Neural progenitor cell (in vitro differentiated cells): ENCODE measurements at regions not wholly inside any gene's neighbourhood (a gene's known extent, or its start where the extent isn't known, plus 50 kb on each side); places are given as distances from the start of the nearest gene placed in this dataset.

ENCODE experiments used
- DNase-seq: peaks from one replicate; pipeline ENCODE4 v3.0.0-alpha.2; 2016; ENCODE audit warnings: low spot score
- H2AFZ ChIP-seq: fragments of 200-600 bp; sonication (generic); replicated peaks from 2 replicates; pipeline ENCODE4 v1.6.1; 2016; ENCODE audit warnings: antibody characterized with exemption
- H3F3A ChIP-seq: fragments of 200-600 bp; sonication (generic); 2 replicates; pipeline ENCODE4 v1.6.1; 2016; ENCODE audit warnings: antibody characterized with exemption, low read depth
- H3K27ac ChIP-seq: fragments of 200-600 bp; sonication (generic); 2 replicates; pipeline ENCODE4 v1.5.1; 2016; ENCODE audit warnings: mild to moderate bottlenecking
- H3K27me3 ChIP-seq: fragments of 200-600 bp; sonication (generic); 2 replicates; pipeline ENCODE4 v1.6.1; 2016; ENCODE audit warnings: mild to moderate bottlenecking, moderate library complexity
- H3K36me3 ChIP-seq: fragments of 200-600 bp; sonication (generic); 2 replicates; pipeline ENCODE4 v1.5.1; 2016
- H3K4me1 ChIP-seq: fragments of 200-600 bp; sonication (generic); 2 replicates; pipeline ENCODE4 v1.6.1; 2016; ENCODE audit warnings: mixed run types
- H3K4me2 ChIP-seq: fragments of 200-600 bp; sonication (generic); 2 replicates; pipeline ENCODE4 v1.6.1; 2016
- H3K4me3 ChIP-seq: fragments of 200-600 bp; sonication (generic); 2 replicates; pipeline ENCODE4 v1.5.1; 2016
- H3K79me2 ChIP-seq: fragments of 200-600 bp; sonication (generic); 2 replicates; pipeline ENCODE4 v1.6.1; 2016; ENCODE audit warnings: low read depth
- H3K9ac ChIP-seq: fragments of 200-600 bp; sonication (generic); 2 replicates; pipeline ENCODE4 v1.6.1; 2016
- H3K9me3 ChIP-seq: fragments of 200-600 bp; sonication (generic); 2 replicates; pipeline ENCODE4 v1.5.1; 2016; ENCODE audit warnings: low read depth
- H4K20me1 ChIP-seq: fragments of 200-600 bp; sonication (generic); 2 replicates; pipeline ENCODE4 v1.6.1; 2016; ENCODE audit warnings: low read depth
- H3K27ac Mint-ChIP-seq: 3 replicates; pipeline ENCODE4 v1.8.0; 2021; ENCODE audit warnings: mixed read lengths
- H3K27me3 Mint-ChIP-seq: 2 replicates; pipeline ENCODE4 v1.8.0; 2022; ENCODE audit warnings: low read depth, mild to moderate bottlenecking, inconsistent platforms, moderate library complexity, mixed read lengths; ENCODE audit not compliant: insufficient read depth
- H3K36me3 Mint-ChIP-seq: 3 replicates; pipeline ENCODE4 v1.8.0; 2021; ENCODE audit warnings: mixed read lengths
- H3K4me1 Mint-ChIP-seq: 3 replicates; pipeline ENCODE4 v1.8.0; 2021; ENCODE audit warnings: mixed read lengths
- H3K4me3 Mint-ChIP-seq: 3 replicates; pipeline ENCODE4 v1.8.0; 2021; ENCODE audit warnings: mild to moderate bottlenecking, moderate library complexity, mixed read lengths
- H3K9me3 Mint-ChIP-seq: 3 replicates; pipeline ENCODE4 v1.8.0; 2020; ENCODE audit warnings: mixed read lengths
- EZH2 ChIP-seq: fragments of 200-600 bp; sonication (generic); IDR thresholded peaks from 2 replicates; pipeline ENCODE4 v1.6.1; 2017; ENCODE audit warnings: antibody characterized with exemption, mild to moderate bottlenecking, moderate library complexity
- EZH2phosphoT487 ChIP-seq: fragments of 200-600 bp; sonication (generic); IDR thresholded peaks from 2 replicates; pipeline ENCODE4 v1.6.1; 2017; ENCODE audit warnings: antibody characterized with exemption
- TF ChIP-seq, protein P1 (sequence below): fragments of 200-600 bp; sonication (generic); IDR thresholded peaks from 2 replicates; pipeline ENCODE4 v1.5.1; 2017; ENCODE audit warnings: antibody characterized with exemption, mild to moderate bottlenecking

DNA sequence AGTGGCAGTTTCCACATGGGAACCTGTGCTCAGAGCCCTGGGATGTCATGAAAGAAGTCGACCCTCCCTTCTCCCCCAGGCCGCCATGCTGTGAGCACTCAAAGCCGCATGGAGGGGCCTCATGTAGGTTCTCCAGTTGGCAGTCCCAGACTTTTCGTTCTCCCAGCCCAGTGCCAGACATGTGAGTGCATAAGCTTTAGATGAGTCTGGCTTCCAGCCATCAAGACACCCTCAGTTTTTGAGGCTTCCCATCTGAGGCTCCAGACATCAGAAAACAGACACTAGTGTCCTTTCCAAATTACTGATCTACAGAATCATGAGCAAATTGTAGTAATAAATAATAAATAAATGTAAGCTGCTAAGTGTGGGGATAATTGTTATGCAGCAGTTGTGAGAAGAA is 136.5 kb upstream of the AGBL1 start:
- H3K4me3 ChIP-seq = no peak overlapping the region
- H3K27ac Mint-ChIP-seq = no peak overlapping the region
- H3K9ac ChIP-seq = no peak overlapping the region
- no peak overlapping the region for H3K27ac ChIP-seq
- no peak for DNase-seq
- no peaks in the 10 kb centered on the region for H3K36me3 Mint-ChIP-seq
- H3K79me2 ChIP-seq = no peaks in the 10 kb centered on the region
- no peak overlapping the region for H2AFZ ChIP-seq
- H3F3A ChIP-seq = no peaks in the 10 kb centered on the region
- H3K36me3 ChIP-seq = no peaks in the 10 kb centered on the region
- H3K27me3 ChIP-seq = no peaks in the 10 kb centered on the region
- H3K4me1 ChIP-seq = no peaks in the 10 kb centered on the region
- H3K9me3 Mint-ChIP-seq = no peaks in the 10 kb centered on the region
- peaks cover 3% of the 10 kb centered on the region for H3K27me3 Mint-ChIP-seq
- TF ChIP-seq EZH2phosphoT487 (no peak), EZH2 (no peak)
- TF ChIP-seq, protein P1, sequence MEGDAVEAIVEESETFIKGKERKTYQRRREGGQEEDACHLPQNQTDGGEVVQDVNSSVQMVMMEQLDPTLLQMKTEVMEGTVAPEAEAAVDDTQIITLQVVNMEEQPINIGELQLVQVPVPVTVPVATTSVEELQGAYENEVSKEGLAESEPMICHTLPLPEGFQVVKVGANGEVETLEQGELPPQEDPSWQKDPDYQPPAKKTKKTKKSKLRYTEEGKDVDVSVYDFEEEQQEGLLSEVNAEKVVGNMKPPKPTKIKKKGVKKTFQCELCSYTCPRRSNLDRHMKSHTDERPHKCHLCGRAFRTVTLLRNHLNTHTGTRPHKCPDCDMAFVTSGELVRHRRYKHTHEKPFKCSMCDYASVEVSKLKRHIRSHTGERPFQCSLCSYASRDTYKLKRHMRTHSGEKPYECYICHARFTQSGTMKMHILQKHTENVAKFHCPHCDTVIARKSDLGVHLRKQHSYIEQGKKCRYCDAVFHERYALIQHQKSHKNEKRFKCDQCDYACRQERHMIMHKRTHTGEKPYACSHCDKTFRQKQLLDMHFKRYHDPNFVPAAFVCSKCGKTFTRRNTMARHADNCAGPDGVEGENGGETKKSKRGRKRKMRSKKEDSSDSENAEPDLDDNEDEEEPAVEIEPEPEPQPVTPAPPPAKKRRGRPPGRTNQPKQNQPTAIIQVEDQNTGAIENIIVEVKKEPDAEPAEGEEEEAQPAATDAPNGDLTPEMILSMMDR = no peak
- H3K9me3 ChIP-seq = no peaks in the 10 kb centered on the region
- no peak overlapping the region for H3K4me2 ChIP-seq
- no peak overlapping the region for H3K4me3 Mint-ChIP-seq
- H4K20me1 ChIP-seq = no peaks in the 10 kb centered on the region
- peaks cover 3% of the 10 kb centered on the region for H3K4me1 Mint-ChIP-seq

DNA sequence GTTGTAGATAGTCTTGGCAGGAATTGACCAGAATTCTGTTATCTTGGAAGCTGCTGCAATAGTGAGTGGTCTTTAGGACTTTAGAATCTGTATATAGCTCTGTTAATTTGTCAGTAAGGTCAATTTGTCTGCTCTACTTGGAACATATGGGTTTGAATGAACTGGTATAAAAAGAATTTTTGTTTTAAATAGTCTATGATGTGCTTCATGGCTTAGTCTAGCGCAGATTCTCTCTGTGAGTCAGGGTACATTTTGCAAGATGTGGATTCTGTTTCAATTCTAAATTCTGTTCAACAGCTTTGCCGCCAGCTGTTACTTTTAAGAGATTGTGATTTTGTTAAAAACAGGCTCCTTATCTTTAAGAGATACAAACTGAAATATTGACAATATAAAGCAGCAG is 135.9 kb upstream of the AGBL1 start:
- no peaks in the 10 kb centered on the region for H4K20me1 ChIP-seq
- H3K36me3 ChIP-seq = no peaks in the 10 kb centered on the region
- H3K4me3 ChIP-seq = no peak overlapping the region
- peaks cover 3% of the 10 kb centered on the region for H3K4me1 Mint-ChIP-seq
- H3K9me3 Mint-ChIP-seq = no peaks in the 10 kb centered on the region
- H3K79me2 ChIP-seq = no peaks in the 10 kb centered on the region
- no peak overlapping the region for H3K27ac Mint-ChIP-seq
- H2AFZ ChIP-seq = no peak overlapping the region
- H3K27me3 ChIP-seq = no peaks in the 10 kb centered on the region
- H3K27ac ChIP-seq = no peak overlapping the region
- H3K4me1 ChIP-seq = no peaks in the 10 kb centered on the region
- H3K4me3 Mint-ChIP-seq = no peak overlapping the region
- no peak for DNase-seq
- H3K27me3 Mint-ChIP-seq = peaks cover 3% of the 10 kb centered on the region
- no peaks in the 10 kb centered on the region for H3F3A ChIP-seq
- H3K9ac ChIP-seq = no peak overlapping the region
- H3K9me3 ChIP-seq = no peaks in the 10 kb centered on the region
- no peak overlapping the region for H3K4me2 ChIP-seq
- H3K36me3 Mint-ChIP-seq = no peaks in the 10 kb centered on the region
- no peak for TF ChIP-seq EZH2phosphoT487
- TF ChIP-seq, protein P1 = no peak
- TF ChIP-seq EZH2 = no peak

DNA sequence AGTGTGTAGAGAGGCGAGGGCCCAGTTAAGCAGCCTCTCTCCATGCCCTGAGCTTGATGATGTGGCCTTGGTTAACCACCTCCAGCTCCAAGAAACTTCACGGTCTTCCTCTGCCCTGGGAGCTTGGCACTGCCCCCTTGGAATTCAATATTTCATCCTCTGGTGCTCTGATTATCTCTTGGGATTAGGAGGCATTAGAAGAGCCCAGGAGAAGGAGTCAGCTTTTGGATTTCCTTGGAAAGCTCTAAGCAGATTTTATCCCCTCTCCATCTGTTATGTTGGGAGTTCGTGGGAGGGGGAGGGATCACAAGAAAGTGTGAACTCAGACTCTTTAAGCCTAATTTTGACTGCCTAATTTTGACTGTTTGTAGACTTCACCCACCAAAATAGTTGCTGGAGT is 132.7 kb upstream of the AGBL1 start:
- no peak for DNase-seq
- Mint-ChIP-seq H3K9me3 (peaks cover 2% of the 10 kb centered on the region), H3K36me3 (no peaks in the 10 kb centered on the region), H3K4me3 (no peak overlapping the region), H3K4me1 (peaks cover 3% of the 10 kb centered on the region), H3K27me3 (peaks cover 4% of the 10 kb centered on the region), H3K27ac (no peak overlapping the region)
- H3K9ac ChIP-seq = no peak overlapping the region
- TF ChIP-seq EZH2phosphoT487 (no peak), EZH2 (no peak)
- TF ChIP-seq, protein P1 = no peak
- H3K9me3 ChIP-seq = no peaks in the 10 kb centered on the region
- H3K27ac ChIP-seq = no peak overlapping the region
- no peaks in the 10 kb centered on the region for H3F3A ChIP-seq
- no peaks in the 10 kb centered on the region for H3K79me2 ChIP-seq
- no peaks in the 10 kb centered on the region for H3K36me3 ChIP-seq
- no peak overlapping the region for H2AFZ ChIP-seq
- no peak overlapping the region for H3K4me3 ChIP-seq
- H3K27me3 ChIP-seq = no peaks in the 10 kb centered on the region
- H3K4me1 ChIP-seq = no peaks in the 10 kb centered on the region
- no peak overlapping the region for H3K4me2 ChIP-seq
- H4K20me1 ChIP-seq = no peaks in the 10 kb centered on the region

DNA sequence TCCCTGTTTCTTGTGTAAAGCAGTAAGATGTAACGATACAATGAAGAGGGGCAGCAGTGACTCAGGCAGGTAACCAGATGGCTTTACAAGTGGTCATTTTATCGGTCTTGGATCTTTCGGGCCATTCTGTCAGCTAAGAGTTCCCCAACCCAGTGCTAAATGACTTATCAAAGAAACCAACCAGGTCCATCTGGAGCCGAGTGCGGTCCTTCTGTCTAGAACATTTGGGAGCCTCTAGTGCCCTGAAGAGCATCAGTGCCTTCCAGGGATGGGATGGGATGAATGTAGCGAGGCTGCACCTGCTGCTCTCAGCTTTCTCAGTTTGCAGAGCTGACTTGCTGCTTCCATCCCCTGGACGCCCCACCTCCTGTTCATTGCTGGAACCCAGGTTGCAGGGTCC is 131.7 kb upstream of the AGBL1 start:
- no peaks in the 10 kb centered on the region for H3K79me2 ChIP-seq
- H3K36me3 ChIP-seq = no peaks in the 10 kb centered on the region
- peaks cover 3% of the 10 kb centered on the region for H3K4me1 Mint-ChIP-seq
- no peak overlapping the region for H2AFZ ChIP-seq
- peaks cover 2% of the 10 kb centered on the region for H3K9me3 Mint-ChIP-seq
- no peaks in the 10 kb centered on the region for H4K20me1 ChIP-seq
- H3K9me3 ChIP-seq = no peaks in the 10 kb centered on the region
- H3K27me3 ChIP-seq = no peaks in the 10 kb centered on the region
- no peaks in the 10 kb centered on the region for H3F3A ChIP-seq
- no peak for TF ChIP-seq EZH2phosphoT487
- TF ChIP-seq, protein P1 = no peak
- no peak for TF ChIP-seq EZH2
- DNase-seq = no peak
- H3K4me2 ChIP-seq = no peak overlapping the region
- H3K36me3 Mint-ChIP-seq = no peaks in the 10 kb centered on the region
- no peak overlapping the region for H3K27ac ChIP-seq
- H3K27ac Mint-ChIP-seq = no peak overlapping the region
- H3K4me3 ChIP-seq = no peak overlapping the region
- H3K4me3 Mint-ChIP-seq = no peak overlapping the region
- no peaks in the 10 kb centered on the region for H3K4me1 ChIP-seq
- H3K27me3 Mint-ChIP-seq = peaks cover 4% of the 10 kb centered on the region
- H3K9ac ChIP-seq = no peak overlapping the region
